ENCODE measurements at regions not wholly inside any gene's neighbourhood (a gene's known extent, or its start where the extent isn't known, plus 50 kb on each side); places are given as distances from the start of the nearest gene placed in this dataset.

DNA sequence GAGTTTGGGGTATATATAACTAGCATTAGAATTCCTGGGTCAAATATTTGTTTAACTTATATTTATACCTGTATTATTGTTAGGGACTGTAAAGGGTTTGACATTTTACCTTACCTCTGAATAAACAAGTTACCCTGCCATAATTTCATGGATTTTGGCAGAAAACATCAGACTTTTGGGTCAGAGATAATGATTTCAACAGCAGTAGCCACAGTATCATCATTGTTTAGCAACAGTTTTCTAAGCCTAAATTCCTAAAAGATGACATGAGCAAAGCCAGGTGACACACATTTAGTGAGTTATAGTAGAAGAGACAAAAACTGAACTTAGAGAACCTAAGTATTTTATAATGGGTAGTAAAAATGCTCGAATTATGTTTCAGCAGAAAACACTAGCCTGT is 954.4 kb downstream of the TRHDE start:
- TF ChIP-seq CTCF (conservative IDR thresholded peaks at IDR 0.05 in 1 of 2, IDR thresholded peaks at IDR 0.05 in 1 of 2; ENCODE audit: extremely low read depth in 1 of 2, insufficient read depth in 1 of 2, low read depth in 1 of 2, low read length in 2 of 2) (no peak), EZH2 (IDR thresholded peaks at IDR 0.05; ENCODE audit: borderline replicate concordance, low read length) (no peak)
